HG02642 (cell line): ENCODE measurements at regions not wholly inside any gene's neighbourhood (a gene's known extent, or its start where the extent isn't known, plus 50 kb on each side); places are given as distances from the start of the nearest gene placed in this dataset.

ENCODE experiments used
- ATAC-seq: cut with Tn5 transposase; IDR thresholded peaks from one replicate; pipeline ENCODE4 v1.9.1; 2021; ENCODE audit warnings: mild to moderate bottlenecking; ENCODE audit not compliant: unreplicated experiment, poor library complexity

- no peak for ATAC-seq
Measured at GRCh38 chr14:34184126-34184525, 233.3 kb upstream of the EGLN3 start.

GRCh38 chr14:34183478-34183877, 232.6 kb upstream of the EGLN3 start:
- no peak for ATAC-seq

- ATAC-seq, result no peak
Measured at GRCh38 chr14:34181338-34181737, 230.5 kb upstream of the EGLN3 start.

DNA sequence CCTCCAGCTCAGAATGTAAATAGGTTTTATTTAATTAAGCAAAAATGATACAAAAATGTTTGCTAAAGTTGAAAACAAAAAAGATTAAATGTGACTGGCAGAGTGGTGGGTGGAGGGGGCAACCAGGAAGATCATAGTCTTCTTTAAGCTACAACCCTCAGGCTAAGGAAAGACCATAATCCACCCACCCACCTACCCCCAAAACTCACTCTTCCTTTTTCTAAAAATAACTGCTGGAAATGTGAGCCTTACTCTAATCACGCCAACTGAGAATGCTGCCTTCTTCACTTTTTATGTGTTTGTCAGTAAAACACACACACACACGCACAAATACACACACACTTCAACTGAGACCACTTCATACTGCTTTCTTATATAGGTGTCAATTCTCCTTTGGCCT, 230.0 kb upstream of the EGLN3 start:
- ATAC-seq, result no peak

GRCh38 chr14:34180434-34180833, 229.6 kb upstream of the EGLN3 start:
- ATAC-seq, result no peak

GRCh38 chr14:34179727-34180126, 228.9 kb upstream of the EGLN3 start:
- ATAC-seq, result no peak

DNA sequence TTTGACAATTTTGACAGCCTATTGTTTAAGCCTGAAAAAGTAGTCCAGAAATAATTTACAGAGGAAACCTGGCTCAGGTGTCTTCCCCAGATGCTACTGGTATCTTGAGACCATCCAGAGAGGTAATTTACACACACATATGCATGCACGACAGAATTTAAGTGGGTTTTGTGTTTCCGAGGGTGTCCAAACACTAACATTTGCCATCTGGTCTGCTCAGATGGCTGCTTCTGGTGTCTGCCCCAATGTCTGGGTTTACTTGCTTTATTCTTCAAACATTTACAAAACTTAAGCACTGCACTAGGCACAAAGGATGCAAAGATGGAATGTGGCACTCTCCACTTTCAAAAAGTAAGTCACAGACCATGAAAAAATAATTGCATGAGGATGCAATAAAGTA, 226.6 kb upstream of the EGLN3 start:
- ATAC-seq, result no peak

DNA sequence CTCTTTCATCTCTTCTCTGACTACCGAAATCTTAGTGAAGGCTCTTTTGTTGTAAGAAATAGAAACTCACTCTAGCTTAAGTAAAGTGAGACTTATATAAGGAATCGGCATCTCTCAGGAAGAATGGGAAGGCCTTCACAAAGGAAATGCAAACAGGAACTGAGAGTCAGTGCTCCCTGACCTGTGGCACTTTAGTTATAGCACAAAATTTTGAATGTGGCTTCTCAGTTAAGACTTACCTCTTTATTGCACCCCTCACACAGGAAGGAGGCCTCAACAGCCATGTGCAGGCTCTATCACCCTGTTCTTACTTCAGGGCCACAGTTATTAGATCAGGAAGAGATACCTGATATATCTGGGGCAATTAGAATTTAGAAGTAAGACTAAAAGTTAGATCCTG, 224.7 kb upstream of the EGLN3 start:
- peak; percentile 59 for ATAC-seq

DNA sequence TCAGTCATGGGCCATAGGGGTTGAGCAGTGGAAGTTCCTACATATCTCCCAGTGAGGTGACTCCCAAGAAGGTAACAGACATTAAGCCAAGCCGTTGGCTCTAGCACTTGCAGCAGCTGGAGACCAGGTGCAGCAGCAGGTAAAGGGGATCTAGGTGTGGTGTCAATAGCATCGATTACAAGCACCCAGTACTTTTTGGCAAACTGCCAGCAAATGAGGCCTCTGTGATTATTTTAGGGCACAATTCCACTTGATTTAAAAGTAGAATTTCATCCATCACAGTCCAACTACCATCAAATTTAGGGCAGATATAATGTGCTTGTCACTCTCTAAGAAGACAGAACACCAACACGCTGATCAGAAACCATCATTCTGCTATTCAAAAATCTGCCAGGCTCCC, 224.1 kb upstream of the EGLN3 start:
- no peak for ATAC-seq

GRCh38 chr14:34173916-34174315, 223.0 kb upstream of the EGLN3 start:
- ATAC-seq, result no peak

GRCh38 chr14:34172550-34173368, 221.9 kb upstream of the EGLN3 start:
- ATAC-seq, result no peak

GRCh38 chr14:34172173-34172451, 221.2 kb upstream of the EGLN3 start:
- ATAC-seq, result no peak

DNA sequence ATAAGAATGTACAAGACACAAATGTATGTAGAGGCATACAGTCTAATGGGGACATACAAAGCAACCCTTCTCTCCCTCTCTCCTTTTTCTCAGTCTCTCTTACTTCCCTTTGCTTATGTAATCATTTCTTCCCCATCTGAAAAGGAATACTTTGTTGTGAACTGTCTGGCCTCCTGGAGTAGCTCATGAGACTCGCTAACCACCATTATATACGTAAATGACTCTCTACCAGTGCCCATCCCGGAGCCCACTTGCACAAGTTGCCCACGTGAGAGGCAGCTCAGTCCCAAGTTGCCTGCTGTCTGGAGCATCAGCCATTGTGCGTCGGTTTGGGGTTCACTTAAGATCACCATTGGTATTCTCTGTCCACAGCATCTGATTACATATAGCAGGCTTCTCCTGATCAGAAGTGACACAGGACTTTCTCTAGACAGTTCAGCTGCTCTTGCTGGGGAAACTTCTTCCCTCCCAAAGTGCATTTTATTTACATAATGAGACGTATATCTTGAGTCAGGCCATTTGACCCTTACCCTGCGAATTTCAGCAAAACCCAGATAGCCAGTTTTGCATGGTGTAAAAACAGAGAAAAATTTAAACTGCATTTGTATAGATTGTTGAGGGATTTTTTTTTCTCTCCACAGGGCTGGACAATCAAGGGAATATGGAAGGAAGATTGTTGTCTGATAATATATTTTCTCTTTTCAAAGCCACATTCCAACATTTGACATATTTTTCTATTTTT, 220.7 kb upstream of the EGLN3 start:
- no peak for ATAC-seq

- no peak for ATAC-seq
Measured at GRCh38 chr14:34170882-34171281, 220.0 kb upstream of the EGLN3 start.

DNA sequence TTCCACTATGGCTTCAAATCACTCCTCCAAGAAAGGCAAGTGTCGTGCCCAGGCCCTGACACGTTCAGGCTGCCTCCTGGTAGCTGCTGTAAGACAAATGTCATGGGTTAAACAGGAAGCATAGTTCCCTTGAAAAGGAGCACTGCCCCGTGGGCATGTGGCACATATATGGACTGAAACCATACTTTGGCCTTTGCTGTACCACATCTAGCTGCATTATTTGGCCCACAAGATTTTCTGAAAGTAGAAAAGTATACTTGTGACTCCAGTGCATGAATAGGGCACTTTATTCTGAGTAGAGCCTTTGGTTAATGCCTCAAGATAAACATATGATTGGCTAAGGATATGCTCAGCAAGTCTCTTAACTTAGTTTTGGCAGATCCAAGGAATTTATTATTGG, 218.7 kb upstream of the EGLN3 start:
- no peak for ATAC-seq

GRCh38 chr14:34168656-34169055, 217.8 kb upstream of the EGLN3 start:
- ATAC-seq, result no peak

- ATAC-seq, result no peak
Measured at GRCh38 chr14:34165847-34166350, 215.0 kb upstream of the EGLN3 start.

- no peak for ATAC-seq
Measured at GRCh38 chr14:34164162-34164864, 213.4 kb upstream of the EGLN3 start.

GRCh38 chr14:34161351-34162082, 210.6 kb upstream of the EGLN3 start:
- no peak for ATAC-seq

DNA sequence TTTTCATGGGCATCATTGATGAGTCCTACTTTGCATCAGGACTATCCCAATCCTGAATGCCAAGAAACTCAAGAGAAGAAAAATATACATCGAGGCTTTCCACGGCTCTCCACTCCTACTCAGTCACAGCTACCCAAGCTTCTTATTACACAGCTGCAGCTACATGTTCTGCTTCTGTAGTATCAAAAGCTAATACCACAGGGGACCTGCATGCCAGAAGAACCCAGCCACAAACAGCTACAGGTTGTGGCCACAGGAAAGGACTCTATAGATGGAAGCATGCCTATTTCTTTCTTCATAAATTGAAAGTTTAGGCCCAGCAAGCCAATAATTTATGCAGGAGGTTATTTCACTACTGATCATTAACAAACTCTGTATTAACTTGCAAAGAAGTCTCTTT, 209.7 kb upstream of the EGLN3 start:
- no peak for ATAC-seq

DNA sequence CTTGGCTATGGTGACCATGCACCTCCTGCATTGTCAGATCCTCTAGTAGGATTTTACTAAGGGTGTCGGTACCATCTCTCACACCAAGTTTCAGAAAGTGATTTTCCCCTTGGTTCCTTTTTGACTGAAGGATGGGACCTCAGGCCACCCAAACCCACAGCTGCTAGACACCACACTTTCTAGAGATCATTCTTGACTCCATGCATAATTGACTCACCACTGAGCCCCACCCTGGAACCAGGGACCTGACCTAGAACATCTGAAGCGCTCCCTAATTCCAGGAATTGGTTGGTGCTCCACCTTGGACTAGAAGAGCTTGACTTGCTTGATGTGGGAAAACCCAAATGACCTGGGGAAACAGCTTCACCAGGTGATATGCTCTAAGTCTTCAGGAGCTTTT, 206.8 kb upstream of the EGLN3 start:
- ATAC-seq, result no peak
